ENCODE measurements at regions not wholly inside any gene's neighbourhood (a gene's known extent, or its start where the extent isn't known, plus 50 kb on each side); places are given as distances from the start of the nearest gene placed in this dataset.
"Not testable (repeated sequence)": the region's sequence is repeated elsewhere in the genome, so short reads cannot be mapped to it uniquely, and the experiment has no call there.

DNA sequence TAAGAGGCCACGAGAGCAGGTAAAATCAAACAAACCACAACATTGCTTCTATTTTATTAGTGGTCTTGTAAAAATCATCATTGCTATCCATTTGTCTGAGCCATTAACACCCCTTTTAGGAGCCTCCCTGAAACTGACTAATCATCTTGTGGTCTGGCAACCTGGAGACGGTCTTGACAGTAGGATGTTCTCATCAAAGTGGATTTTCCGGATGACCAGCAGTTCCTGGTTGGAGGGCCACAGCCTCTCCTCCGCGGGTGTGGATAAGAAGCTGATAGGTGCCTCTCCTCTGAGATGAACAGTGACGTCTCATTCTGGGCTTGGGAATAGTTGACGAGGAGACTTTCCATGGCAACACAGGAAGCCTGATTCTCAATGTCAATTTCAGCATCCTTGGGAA is 490.7 kb downstream of the TYW1 start:
- H3K36me3 Mint-ChIP-seq (ENCODE audit: low read depth, unreplicated experiment), result peaks cover under 1% of the 10 kb centered on the region
- TF ChIP-seq, protein P1, sequence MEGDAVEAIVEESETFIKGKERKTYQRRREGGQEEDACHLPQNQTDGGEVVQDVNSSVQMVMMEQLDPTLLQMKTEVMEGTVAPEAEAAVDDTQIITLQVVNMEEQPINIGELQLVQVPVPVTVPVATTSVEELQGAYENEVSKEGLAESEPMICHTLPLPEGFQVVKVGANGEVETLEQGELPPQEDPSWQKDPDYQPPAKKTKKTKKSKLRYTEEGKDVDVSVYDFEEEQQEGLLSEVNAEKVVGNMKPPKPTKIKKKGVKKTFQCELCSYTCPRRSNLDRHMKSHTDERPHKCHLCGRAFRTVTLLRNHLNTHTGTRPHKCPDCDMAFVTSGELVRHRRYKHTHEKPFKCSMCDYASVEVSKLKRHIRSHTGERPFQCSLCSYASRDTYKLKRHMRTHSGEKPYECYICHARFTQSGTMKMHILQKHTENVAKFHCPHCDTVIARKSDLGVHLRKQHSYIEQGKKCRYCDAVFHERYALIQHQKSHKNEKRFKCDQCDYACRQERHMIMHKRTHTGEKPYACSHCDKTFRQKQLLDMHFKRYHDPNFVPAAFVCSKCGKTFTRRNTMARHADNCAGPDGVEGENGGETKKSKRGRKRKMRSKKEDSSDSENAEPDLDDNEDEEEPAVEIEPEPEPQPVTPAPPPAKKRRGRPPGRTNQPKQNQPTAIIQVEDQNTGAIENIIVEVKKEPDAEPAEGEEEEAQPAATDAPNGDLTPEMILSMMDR (IDR thresholded peaks at IDR 0.05; ENCODE audit: unreplicated experiment), result no peak
- H3K4me1 Mint-ChIP-seq (ENCODE audit: unreplicated experiment), result no peaks in the 10 kb centered on the region
- no peak overlapping the region for H3K4me3 Mint-ChIP-seq (ENCODE audit: unreplicated experiment)
- no peak overlapping the region for H3K27ac Mint-ChIP-seq (ENCODE audit: unreplicated experiment)
- no peak for DNase-seq (ENCODE audit: low spot score)
- H3K27me3 Mint-ChIP-seq (ENCODE audit: unreplicated experiment), result peaks cover 8% of the 10 kb centered on the region
- peaks cover 30% of the 10 kb centered on the region for H3K9me3 Mint-ChIP-seq (ENCODE audit: unreplicated experiment)

DNA sequence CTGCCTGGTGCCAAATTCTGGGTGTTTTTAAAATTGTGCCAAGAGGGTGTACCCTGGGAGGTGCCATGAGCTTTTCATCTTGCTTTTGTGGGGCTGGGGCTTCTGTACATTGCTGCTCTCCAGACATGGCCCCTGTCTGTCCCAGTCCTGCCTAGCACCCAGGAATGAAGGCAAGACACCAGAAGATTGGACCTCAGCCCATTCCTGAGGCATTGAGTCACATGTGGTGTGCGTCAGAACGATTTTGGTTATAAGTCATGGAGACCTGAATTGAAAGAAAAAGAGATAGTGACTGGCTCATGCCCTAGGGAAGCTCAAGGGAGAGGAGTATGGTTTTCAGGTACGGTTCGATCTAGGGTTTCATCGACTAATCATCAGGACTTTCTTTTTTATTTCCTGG is 493.2 kb downstream of the TYW1 start:
- peaks cover 40% of the 10 kb centered on the region for H3K9me3 Mint-ChIP-seq (ENCODE audit: unreplicated experiment)
- no peak overlapping the region for H3K4me3 Mint-ChIP-seq (ENCODE audit: unreplicated experiment)
- H3K27ac Mint-ChIP-seq (ENCODE audit: unreplicated experiment), result no peak overlapping the region
- no peak for DNase-seq (ENCODE audit: low spot score)
- TF ChIP-seq, protein P1 (IDR thresholded peaks at IDR 0.05; ENCODE audit: unreplicated experiment), result no peak
- peaks cover 8% of the 10 kb centered on the region for H3K27me3 Mint-ChIP-seq (ENCODE audit: unreplicated experiment)
- no peaks in the 10 kb centered on the region for H3K4me1 Mint-ChIP-seq (ENCODE audit: unreplicated experiment)
- H3K36me3 Mint-ChIP-seq (ENCODE audit: low read depth, unreplicated experiment), result peaks cover 3% of the 10 kb centered on the region

DNA sequence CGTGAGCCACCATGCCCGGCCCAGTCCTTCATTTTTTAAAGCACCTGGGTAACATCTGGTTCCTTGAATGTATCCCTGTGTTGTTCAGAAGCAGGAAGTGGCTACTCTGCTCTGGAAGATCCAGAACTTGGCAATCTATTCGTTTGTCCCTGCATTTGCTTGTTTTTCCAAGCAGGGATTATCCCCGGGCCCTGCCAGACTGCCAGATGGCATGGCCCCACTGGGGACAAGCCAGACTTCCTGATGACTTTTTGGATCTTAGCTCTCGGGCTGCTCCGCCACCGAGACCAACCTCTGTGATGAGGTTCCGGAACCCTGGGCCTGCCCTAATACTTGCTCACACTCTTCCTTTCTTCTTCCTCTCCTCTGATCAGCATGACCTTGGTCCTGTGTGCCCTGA is 496.7 kb downstream of the TYW1 start:
- peaks cover 60% of the 10 kb centered on the region for H3K9me3 Mint-ChIP-seq (ENCODE audit: unreplicated experiment)
- TF ChIP-seq, protein P1 (IDR thresholded peaks at IDR 0.05; ENCODE audit: unreplicated experiment), result no peak
- peaks cover 13% of the 10 kb centered on the region for H3K36me3 Mint-ChIP-seq (ENCODE audit: low read depth, unreplicated experiment)
- H3K27me3 Mint-ChIP-seq (ENCODE audit: unreplicated experiment), result peaks cover 11% of the 10 kb centered on the region
- no peaks in the 10 kb centered on the region for H3K4me1 Mint-ChIP-seq (ENCODE audit: unreplicated experiment)
- no peak overlapping the region for H3K4me3 Mint-ChIP-seq (ENCODE audit: unreplicated experiment)
- H3K27ac Mint-ChIP-seq (ENCODE audit: unreplicated experiment), result no peak overlapping the region
- DNase-seq (ENCODE audit: low spot score), result no peak

DNA sequence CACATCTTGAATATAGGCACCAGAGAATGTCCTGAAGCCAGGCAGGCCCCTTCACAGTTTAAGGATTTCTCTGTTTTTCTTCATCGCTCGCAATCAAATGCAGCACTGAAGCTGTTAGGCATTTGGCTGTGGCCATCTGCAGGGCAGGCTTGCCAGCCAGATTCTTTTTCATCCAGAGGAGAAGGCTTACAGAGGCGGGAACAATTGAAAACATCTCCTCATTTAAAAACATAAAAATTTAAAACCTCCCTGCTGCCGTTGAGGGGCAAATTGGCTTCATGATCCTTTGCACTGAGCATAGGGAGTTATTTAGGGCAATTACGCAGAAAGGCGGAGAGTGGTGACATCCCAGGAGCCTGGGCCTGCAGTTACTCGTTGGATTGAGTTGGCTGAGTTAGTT is 500.0 kb downstream of the TYW1 start:
- TF ChIP-seq, protein P1 (IDR thresholded peaks at IDR 0.05; ENCODE audit: unreplicated experiment), result no peak
- Mint-ChIP-seq H3K36me3 (ENCODE audit: low read depth, unreplicated experiment) (peaks cover 13% of the 10 kb centered on the region), H3K27me3 (ENCODE audit: unreplicated experiment) (peaks cover 6% of the 10 kb centered on the region), H3K9me3 (ENCODE audit: unreplicated experiment) (peaks cover 57% of the 10 kb centered on the region), H3K4me3 (ENCODE audit: unreplicated experiment) (no peak overlapping the region), H3K27ac (ENCODE audit: unreplicated experiment) (no peak overlapping the region), H3K4me1 (ENCODE audit: unreplicated experiment) (no peaks in the 10 kb centered on the region)
- no peak for DNase-seq (ENCODE audit: low spot score)

DNA sequence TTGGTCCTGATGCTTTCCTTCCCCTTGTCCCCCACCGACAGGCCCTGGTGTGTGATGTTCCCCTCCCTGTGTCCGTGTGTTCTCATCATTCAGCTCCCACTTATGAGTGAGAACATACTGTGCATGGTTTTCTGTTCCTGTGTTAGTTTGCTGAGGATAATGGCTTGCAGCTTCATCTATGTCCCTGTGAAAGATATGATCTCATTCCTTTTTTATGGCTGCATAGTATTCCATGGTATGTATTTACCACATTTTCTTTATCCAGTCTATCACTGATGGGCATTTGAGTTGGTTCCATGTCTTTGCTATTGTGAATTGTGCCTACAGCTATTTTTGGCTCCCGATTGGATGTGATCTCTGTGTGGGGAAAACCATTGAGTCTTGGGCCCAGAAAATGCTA is 501.3 kb downstream of the TYW1 start:
- H3K4me3 Mint-ChIP-seq (ENCODE audit: unreplicated experiment); H3K27me3 Mint-ChIP-seq (ENCODE audit: unreplicated experiment); H3K4me1 Mint-ChIP-seq (ENCODE audit: unreplicated experiment); H3K27ac Mint-ChIP-seq (ENCODE audit: unreplicated experiment); DNase-seq (ENCODE audit: low spot score): not testable (repeated sequence)
- H3K9me3 Mint-ChIP-seq (ENCODE audit: unreplicated experiment), result peaks cover 47% of the 10 kb centered on the region
- H3K36me3 Mint-ChIP-seq (ENCODE audit: low read depth, unreplicated experiment), result peaks cover 13% of the 10 kb centered on the region

DNA sequence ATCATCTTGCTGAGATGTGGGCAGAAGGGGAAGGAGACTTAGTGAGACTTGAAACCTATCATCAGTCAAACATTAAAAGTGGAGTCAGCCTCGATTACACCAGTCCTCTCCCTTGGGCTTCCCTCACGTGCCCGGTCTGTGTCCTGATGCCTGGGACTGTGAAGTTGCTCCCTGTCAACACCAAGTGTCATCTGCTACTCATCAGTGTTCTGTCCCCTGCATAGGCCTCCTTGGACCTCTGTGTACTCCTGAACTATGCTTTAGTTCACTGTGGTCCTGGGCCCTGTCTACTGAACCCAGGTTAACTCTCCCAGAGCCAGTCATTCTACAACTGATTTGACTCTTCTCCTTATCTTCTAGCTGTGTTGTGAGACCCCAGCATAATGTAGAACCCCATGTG is 506.3 kb downstream of the TYW1 start:
- no peak for DNase-seq (ENCODE audit: low spot score)
- Mint-ChIP-seq H3K27ac (ENCODE audit: unreplicated experiment) (no peak overlapping the region), H3K36me3 (ENCODE audit: low read depth, unreplicated experiment) (peaks cover 9% of the 10 kb centered on the region), H3K27me3 (ENCODE audit: unreplicated experiment) (peaks cover 5% of the 10 kb centered on the region), H3K9me3 (ENCODE audit: unreplicated experiment) (peaks cover 43% of the 10 kb centered on the region), H3K4me1 (ENCODE audit: unreplicated experiment) (no peaks in the 10 kb centered on the region), H3K4me3 (ENCODE audit: unreplicated experiment) (no peak overlapping the region)
- TF ChIP-seq, protein P1 (IDR thresholded peaks at IDR 0.05; ENCODE audit: unreplicated experiment), result no peak
